MM.1S (cell line): ENCODE measurements at regions not wholly inside any gene's neighbourhood (a gene's known extent, or its start where the extent isn't known, plus 50 kb on each side); places are given as distances from the start of the nearest gene placed in this dataset.

Experiments
- DNase-seq: peaks from one replicate; pipeline ENCODE4 v3.0.0-alpha.2; 2015
- H2AFZ ChIP-seq: fragments of 300-600 bp; sonication (generic); 2 replicates; pipeline ENCODE4 v1.6.0; 2016; ENCODE audit warnings: antibody characterized with exemption, low read length
- H3F3A ChIP-seq: fragments of 300-600 bp; sonication (generic); 2 replicates; pipeline ENCODE4 v1.6.1; 2016; ENCODE audit warnings: mild to moderate bottlenecking, antibody characterized with exemption, low read length, moderate library complexity, mixed read lengths; ENCODE audit not compliant: insufficient read depth
- H3K27ac ChIP-seq: fragments of 300-600 bp; sonication (generic); 2 replicates; pipeline ENCODE4 v1.5.1; 2016; ENCODE audit warnings: mild to moderate bottlenecking, low read length
- H3K27me3 ChIP-seq: fragments of 300-600 bp; sonication (generic); replicated peaks from 2 replicates; pipeline ENCODE4 v1.6.0; 2016; ENCODE audit warnings: low read length; ENCODE audit not compliant: insufficient read depth
- H3K36me3 ChIP-seq: fragments of 300-600 bp; sonication (generic); replicated peaks from 2 replicates; pipeline ENCODE4 v1.6.1; 2016; ENCODE audit warnings: mild to moderate bottlenecking, low read length, mixed read lengths; ENCODE audit not compliant: insufficient read depth
- H3K4me1 ChIP-seq: fragments of 300-600 bp; sonication (generic); 2 replicates; pipeline ENCODE4 v1.6.1; 2016; ENCODE audit warnings: low read length, mixed read lengths
- H3K4me2 ChIP-seq: fragments of 300-600 bp; sonication (generic); 2 replicates; pipeline ENCODE4 v1.6.0; 2016; ENCODE audit warnings: low read depth, low read length
- H3K4me3 ChIP-seq: fragments of 300-600 bp; sonication (generic); 2 replicates; pipeline ENCODE4 v1.5.1; 2016; ENCODE audit warnings: low read length, mixed read lengths
- H3K79me2 ChIP-seq: fragments of 300-600 bp; sonication (generic); 2 replicates; pipeline ENCODE4 v1.6.1; 2016; ENCODE audit warnings: mixed run types, low read length, mixed read lengths
- H3K9ac ChIP-seq: fragments of 300-600 bp; sonication (generic); 2 replicates; pipeline ENCODE4 v1.6.1; 2016; ENCODE audit warnings: low read length, mixed read lengths
- H3K9me2 ChIP-seq: fragments of 300-600 bp; sonication (generic); replicated peaks from 2 replicates; pipeline ENCODE4 v1.6.1; 2016; ENCODE audit warnings: mild to moderate bottlenecking, low read length, mixed read lengths; ENCODE audit not compliant: insufficient read depth
- H3K9me3 ChIP-seq: fragments of 300-600 bp; sonication (generic); replicated peaks from 2 replicates; pipeline ENCODE4 v1.6.1; 2016; ENCODE audit warnings: mild to moderate bottlenecking, low read length, mixed read lengths; ENCODE audit not compliant: insufficient read depth
- H4K20me1 ChIP-seq: fragments of 300-600 bp; sonication (generic); 2 replicates; pipeline ENCODE4 v1.6.1; 2016; ENCODE audit warnings: mild to moderate bottlenecking, low read length, moderate library complexity, mixed read lengths; ENCODE audit not compliant: insufficient read depth
- EZH2 ChIP-seq: fragments of 300-600 bp; sonication (generic); optimal IDR thresholded peaks from 2 replicates; pipeline ENCODE3; 2017; ENCODE audit warnings: low read depth, mild to moderate bottlenecking, antibody characterized with exemption, low read length, mixed read lengths
- EZH2phosphoT487 ChIP-seq: fragments of 300-600 bp; sonication (generic); IDR thresholded peaks from 2 replicates; pipeline ENCODE4 v1.6.1; 2018; ENCODE audit warnings: antibody characterized with exemption, low read length
- TF ChIP-seq, protein P1 (sequence below): fragments of 300-600 bp; sonication (generic); IDR thresholded peaks from 2 replicates; pipeline ENCODE4 v1.5.1; 2016; ENCODE audit warnings: antibody characterized with exemption, low read length, mixed read lengths

GRCh38 chr7:96426685-96427084 lies 104.8 kb upstream of the SLC25A13 start:
- Histone ChIP-seq H3K27ac (no peak overlapping the region), H3K4me1 (no peaks in the 10 kb centered on the region), H3K36me3 (no peaks in the 10 kb centered on the region), H3K9me3 (no peaks in the 10 kb centered on the region), H3F3A (no peaks in the 10 kb centered on the region), H3K9me2 (no peaks in the 10 kb centered on the region), H3K9ac (no peak overlapping the region), H3K79me2 (no peaks in the 10 kb centered on the region), H4K20me1 (no peaks in the 10 kb centered on the region), H2AFZ (no peak overlapping the region), H3K4me2 (no peak overlapping the region), H3K27me3 (no peaks in the 10 kb centered on the region), H3K4me3 (no peak overlapping the region)
- TF ChIP-seq EZH2phosphoT487, result no peak
- no peak for TF ChIP-seq EZH2
- TF ChIP-seq, protein P1, sequence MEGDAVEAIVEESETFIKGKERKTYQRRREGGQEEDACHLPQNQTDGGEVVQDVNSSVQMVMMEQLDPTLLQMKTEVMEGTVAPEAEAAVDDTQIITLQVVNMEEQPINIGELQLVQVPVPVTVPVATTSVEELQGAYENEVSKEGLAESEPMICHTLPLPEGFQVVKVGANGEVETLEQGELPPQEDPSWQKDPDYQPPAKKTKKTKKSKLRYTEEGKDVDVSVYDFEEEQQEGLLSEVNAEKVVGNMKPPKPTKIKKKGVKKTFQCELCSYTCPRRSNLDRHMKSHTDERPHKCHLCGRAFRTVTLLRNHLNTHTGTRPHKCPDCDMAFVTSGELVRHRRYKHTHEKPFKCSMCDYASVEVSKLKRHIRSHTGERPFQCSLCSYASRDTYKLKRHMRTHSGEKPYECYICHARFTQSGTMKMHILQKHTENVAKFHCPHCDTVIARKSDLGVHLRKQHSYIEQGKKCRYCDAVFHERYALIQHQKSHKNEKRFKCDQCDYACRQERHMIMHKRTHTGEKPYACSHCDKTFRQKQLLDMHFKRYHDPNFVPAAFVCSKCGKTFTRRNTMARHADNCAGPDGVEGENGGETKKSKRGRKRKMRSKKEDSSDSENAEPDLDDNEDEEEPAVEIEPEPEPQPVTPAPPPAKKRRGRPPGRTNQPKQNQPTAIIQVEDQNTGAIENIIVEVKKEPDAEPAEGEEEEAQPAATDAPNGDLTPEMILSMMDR, result no peak
- DNase-seq, result no peak

DNA sequence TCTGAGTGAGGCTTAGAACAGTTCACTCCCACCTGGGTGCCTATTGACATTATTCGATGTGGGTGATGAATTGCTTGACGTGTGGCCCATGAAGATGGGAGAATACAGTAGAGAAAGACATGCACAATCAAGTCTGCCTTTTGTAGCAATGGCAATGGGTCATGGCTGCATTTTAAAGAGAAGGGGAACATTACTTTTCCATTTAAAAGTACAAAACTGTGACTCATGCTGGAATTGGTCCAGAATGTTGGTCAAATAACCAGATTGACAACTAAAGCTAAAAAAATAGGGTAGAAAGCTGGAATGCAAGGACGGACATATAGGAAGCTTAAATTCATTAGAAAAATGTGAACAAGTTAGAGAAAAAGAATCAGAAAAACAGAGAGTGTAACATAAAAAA lies 104.1 kb upstream of the SLC25A13 start:
- Histone ChIP-seq H3K27me3 (no peaks in the 10 kb centered on the region), H3K79me2 (no peaks in the 10 kb centered on the region), H3K4me3 (no peak overlapping the region), H3K9me3 (no peaks in the 10 kb centered on the region), H3K9ac (no peak overlapping the region), H2AFZ (no peak overlapping the region), H3K27ac (no peak overlapping the region), H3F3A (no peaks in the 10 kb centered on the region), H3K4me1 (no peaks in the 10 kb centered on the region), H3K9me2 (no peaks in the 10 kb centered on the region), H3K36me3 (no peaks in the 10 kb centered on the region), H4K20me1 (no peaks in the 10 kb centered on the region), H3K4me2 (no peak overlapping the region)
- TF ChIP-seq, protein P1, result no peak
- TF ChIP-seq EZH2 (no peak), EZH2phosphoT487 (no peak)
- DNase-seq, result no peak

GRCh38 chr7:96424411-96424810 lies 102.5 kb upstream of the SLC25A13 start:
- Histone ChIP-seq H3K27me3 (no peaks in the 10 kb centered on the region), H4K20me1 (no peaks in the 10 kb centered on the region), H3K9me2 (no peaks in the 10 kb centered on the region), H3F3A (no peaks in the 10 kb centered on the region), H3K36me3 (no peaks in the 10 kb centered on the region), H3K4me1 (no peaks in the 10 kb centered on the region), H3K27ac (no peak overlapping the region), H2AFZ (no peak overlapping the region), H3K9me3 (no peaks in the 10 kb centered on the region), H3K4me3 (no peak overlapping the region), H3K79me2 (no peaks in the 10 kb centered on the region), H3K4me2 (no peak overlapping the region), H3K9ac (no peak overlapping the region)
- TF ChIP-seq, protein P1, result no peak
- TF ChIP-seq EZH2, result no peak
- TF ChIP-seq EZH2phosphoT487, result no peak
- DNase-seq, result no peak

DNA sequence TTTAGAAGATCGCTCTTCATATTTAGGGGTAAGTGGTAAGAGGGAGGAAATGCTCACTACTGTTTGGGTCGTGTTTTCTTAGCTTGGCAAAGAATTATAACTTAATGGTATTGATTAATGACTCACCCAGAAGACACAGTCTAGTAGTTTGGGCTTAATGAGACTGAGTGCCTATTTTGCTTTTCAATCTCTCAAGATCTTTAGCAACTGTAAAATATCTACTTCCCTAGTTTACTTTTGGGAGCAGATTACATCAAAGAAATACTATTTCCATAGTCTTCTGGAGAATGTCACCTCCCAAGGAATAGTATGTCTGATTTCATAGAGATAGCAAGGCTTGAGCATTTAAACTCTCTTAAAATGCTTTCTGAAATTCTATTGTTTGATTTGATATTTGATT lies 100.5 kb upstream of the SLC25A13 start:
- no peaks in the 10 kb centered on the region for H3K79me2 ChIP-seq

More for the DNA sequence above, 100.5 kb upstream of the SLC25A13 start:
- no peak overlapping the region for H3K27ac ChIP-seq
- H2AFZ ChIP-seq, result no peak overlapping the region
- H3K9me3 ChIP-seq, result no peaks in the 10 kb centered on the region
- H3F3A ChIP-seq, result no peaks in the 10 kb centered on the region
- TF ChIP-seq EZH2, result no peak
- TF ChIP-seq, protein P1, result no peak
- no peak for TF ChIP-seq EZH2phosphoT487
- H3K4me3 ChIP-seq, result no peak overlapping the region
- no peaks in the 10 kb centered on the region for H4K20me1 ChIP-seq
- DNase-seq, result no peak
- H3K9me2 ChIP-seq, result no peaks in the 10 kb centered on the region
- no peaks in the 10 kb centered on the region for H3K27me3 ChIP-seq
- H3K9ac ChIP-seq, result no peak overlapping the region
- H3K4me2 ChIP-seq, result no peak overlapping the region
- H3K4me1 ChIP-seq, result peaks cover 8% of the 10 kb centered on the region
- no peaks in the 10 kb centered on the region for H3K36me3 ChIP-seq
